PC-3 (cell line): ENCODE measurements at regions not wholly inside any gene's neighbourhood (a gene's known extent, or its start where the extent isn't known, plus 50 kb on each side); places are given as distances from the start of the nearest gene placed in this dataset.

Experiments
- ATAC-seq: fragments of 200-7000 bp; cut with Tn5 transposase; 2 replicates; pipeline ENCODE4 v1.9.1; 2020; ENCODE audit warnings: mild to moderate bottlenecking, moderate library complexity
- BruUV-seq: library from RNA; stranded (reverse); fragments of 400-500 nt; replicated peaks from 2 replicates; lab custom pipeline; 2021; lab: Mats Ljungman, UMichigan
- CTCF ChIA-PET: fragments of 300-600 bp; sonication (Branson Sonifier 250); formaldehyde crosslinking; loops from one replicate; lab custom pipeline; 2022; ENCODE audit warnings: antibody characterized with exemption; lab: Charles Lee
- POLR2A ChIA-PET: fragments of 300-600 bp; sonication (Branson Sonifier 250); formaldehyde crosslinking; loops from one replicate; lab custom pipeline; 2022; ENCODE audit warnings: antibody characterized with exemption; ENCODE audit not compliant: unreplicated experiment; lab: Charles Lee
- DNase-seq: peaks from one replicate; pipeline ENCODE4 v3.0.0-alpha.2; 2015
- H2AFZ ChIP-seq: fragments of 300-600 bp; sonication (generic); 2 replicates; pipeline ENCODE4 v1.6.0; 2016; ENCODE audit warnings: antibody characterized with exemption, low read length
- H3F3A ChIP-seq: fragments of 300-600 bp; sonication (generic); one replicate; pipeline ENCODE4 v1.6.0; 2017; ENCODE audit warnings: antibody characterized with exemption, low read length, control low read depth, mild to moderate bottlenecking; ENCODE audit not compliant: unreplicated experiment
- H3K27ac ChIP-seq: fragments of 300-600 bp; sonication (generic); 2 replicates; pipeline ENCODE4 v1.5.1; 2016; ENCODE audit warnings: mild to moderate bottlenecking, low read length
- H3K27me3 ChIP-seq: fragments of 300-600 bp; sonication (generic); 2 replicates; pipeline ENCODE4 v1.6.1; 2016; ENCODE audit warnings: low read length, mixed read lengths
- H3K36me3 ChIP-seq: fragments of 300-600 bp; sonication (generic); 2 replicates; pipeline ENCODE4 v1.6.1; 2016; ENCODE audit warnings: low read depth, mixed run types, low read length, mixed read lengths
- H3K4me1 ChIP-seq: fragments of 300-600 bp; sonication (generic); 2 replicates; pipeline ENCODE4 v1.5.1; 2016; ENCODE audit warnings: low read length; ENCODE audit not compliant: insufficient read depth
- H3K4me2 ChIP-seq: fragments of 300-600 bp; sonication (generic); 2 replicates; pipeline ENCODE4 v1.6.0; 2016; ENCODE audit warnings: low read length
- H3K4me3 ChIP-seq: fragments of 300-600 bp; sonication (generic); 2 replicates; pipeline ENCODE4 v1.5.1; 2016; ENCODE audit warnings: mild to moderate bottlenecking, low read length, mixed read lengths
- H3K79me2 ChIP-seq: fragments of 300-600 bp; sonication (generic); 2 replicates; pipeline ENCODE4 v1.6.1; 2017; ENCODE audit warnings: low read length, mixed read lengths
- H3K9ac ChIP-seq: fragments of 300-600 bp; sonication (generic); 2 replicates; pipeline ENCODE4 v1.6.0; 2016; ENCODE audit warnings: mild to moderate bottlenecking, low read length
- H3K9me2 ChIP-seq: fragments of 300-600 bp; sonication (generic); replicated peaks from 2 replicates; pipeline ENCODE4 v1.6.1; 2016; ENCODE audit warnings: mixed run types, low read length, mixed read lengths
- H3K9me3 ChIP-seq: fragments of 300-600 bp; sonication (generic); 2 replicates; pipeline ENCODE4 v1.6.1; 2016; ENCODE audit warnings: low read length, mixed read lengths
- H4K20me1 ChIP-seq: fragments of 300-600 bp; sonication (generic); 2 replicates; pipeline ENCODE4 v1.6.1; 2016; ENCODE audit warnings: low read length, mixed read lengths
- CTCF ChIP-seq: fragments of 300-600 bp; sonication (generic); conservative IDR thresholded peaks from 2 replicates; pipeline ENCODE4 v1.5.1; 2017; ENCODE audit warnings: antibody characterized with exemption, low read depth, mild to moderate bottlenecking, low read length
- EZH2 ChIP-seq: fragments of 300-600 bp; sonication (generic); IDR thresholded peaks from one replicate; pipeline ENCODE4 v1.6.1; 2017; ENCODE audit warnings: antibody characterized with exemption, mild to moderate bottlenecking, low read length; ENCODE audit not compliant: unreplicated experiment
- EZH2phosphoT487 ChIP-seq: fragments of 300-600 bp; sonication (generic); IDR thresholded peaks from 2 replicates; pipeline ENCODE4 v1.6.1; 2018; ENCODE audit warnings: mild to moderate bottlenecking, antibody characterized with exemption, low read length, borderline replicate concordance
- intact Hi-C: fragments of 100-400 bp; cut with micrococcal nuclease; formaldehyde crosslinking; loops from 2 replicates; pipeline ENCODE4 v1.9.0; 2023

- no peak overlapping the region for H2AFZ ChIP-seq
- no peaks in the 10 kb centered on the region for H3K79me2 ChIP-seq
- no peaks in the 10 kb centered on the region for H3K9me3 ChIP-seq
- TF ChIP-seq EZH2 (no peak), CTCF (no peak), EZH2phosphoT487 (no peak)
- peaks cover 9% of the 10 kb centered on the region; the same call in 1 of the 2 replicates for H3K27me3 ChIP-seq
- no peaks in the 10 kb centered on the region for H4K20me1 ChIP-seq
- BruUV-seq = no TSS peak
- H3K4me3 ChIP-seq = no peak overlapping the region
- no peak overlapping the region for H3K27ac ChIP-seq
- H3K4me2 ChIP-seq = no peak overlapping the region
- H3K9me2 ChIP-seq = no peaks in the 10 kb centered on the region
- H3K4me1 ChIP-seq = no peaks in the 10 kb centered on the region
- POLR2A ChIA-PET = no interaction called here
- H3F3A ChIP-seq = no peaks in the 10 kb centered on the region
- no peak for DNase-seq
- intact Hi-C loops = no loop called here
- no peak for ATAC-seq
- CTCF ChIA-PET = no interaction called here
- no peaks in the 10 kb centered on the region for H3K36me3 ChIP-seq
- no peak overlapping the region for H3K9ac ChIP-seq
Observed at GRCh38 chr6:98587555-98587954, 246.8 kb upstream of the POU3F2 start.

GRCh38 chr6:98589536-98589935 lies 244.8 kb upstream of the POU3F2 start:
- intact Hi-C loops = no loop called here
- ChIA-PET POLR2A (no interaction called here), CTCF (no interaction called here)

More at GRCh38 chr6:98589536-98589935, 244.8 kb upstream of the POU3F2 start:
- H3K4me1 ChIP-seq = no peaks in the 10 kb centered on the region
- H3K9ac ChIP-seq = no peak overlapping the region
- TF ChIP-seq EZH2phosphoT487 (no peak), CTCF (no peak), EZH2 (no peak)
- H3K4me3 ChIP-seq = no peak overlapping the region
- DNase-seq (no peak), ATAC-seq (no peak)
- no peak overlapping the region for H2AFZ ChIP-seq
- peaks cover 9% of the 10 kb centered on the region; the same call in 1 of the 2 replicates for H3K27me3 ChIP-seq
- no peaks in the 10 kb centered on the region for H3K79me2 ChIP-seq
- H3K9me2 ChIP-seq = no peaks in the 10 kb centered on the region
- H3K36me3 ChIP-seq = no peaks in the 10 kb centered on the region
- H3K4me2 ChIP-seq = no peak overlapping the region
- no peaks in the 10 kb centered on the region for H4K20me1 ChIP-seq
- no TSS peak for BruUV-seq
- H3K27ac ChIP-seq = no peak overlapping the region
- H3F3A ChIP-seq = no peaks in the 10 kb centered on the region
- no peaks in the 10 kb centered on the region for H3K9me3 ChIP-seq
